ENCODE measurements at regions not wholly inside any gene's neighbourhood (a gene's known extent, or its start where the extent isn't known, plus 50 kb on each side); places are given as distances from the start of the nearest gene placed in this dataset.

DNA sequence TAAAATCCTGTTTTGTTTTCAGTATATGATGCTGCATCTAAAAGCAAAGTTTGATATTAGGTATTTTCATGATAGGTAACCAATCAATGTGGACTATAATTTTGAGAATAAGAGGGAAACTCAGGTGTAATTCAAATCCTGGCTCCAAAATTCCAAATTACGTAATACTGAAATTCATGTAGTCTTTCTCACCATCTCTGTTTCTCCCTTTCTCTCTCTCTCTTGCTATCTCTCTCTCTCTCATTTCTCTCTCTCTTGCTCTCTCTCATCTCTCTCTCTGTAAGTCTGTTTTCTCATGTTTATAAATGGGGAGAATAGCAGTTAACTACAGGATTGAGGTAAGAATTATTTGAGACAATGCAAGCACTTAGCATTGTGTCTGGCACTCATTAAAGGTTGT, 401.1 kb upstream of the TLE4 start:
- FAIRE-seq: no peak
- Histone ChIP-seq H2AK5ac (ENCODE audit: low read depth, low read length) (no peak overlapping the region), H2BK12ac (ENCODE audit: low read depth, low read length) (no peak overlapping the region), H4K91ac (replicated peaks; ENCODE audit: insufficient read length, low read length) (no peak overlapping the region), H3K36me3 (ENCODE audit: control insufficient read depth in 2 of 4, insufficient read depth in 4 of 4, low read length in 3 of 4) (no peaks in the 10 kb centered on the region), H3K9ac (replicated peaks in 1 of 4; ENCODE audit: extremely low read depth in 1 of 4, low read depth in 3 of 4, low read length in 3 of 4) (no peak overlapping the region), H3K79me1 (ENCODE audit: low read depth, low read length) (no peaks in the 10 kb centered on the region), H3K79me2 (ENCODE audit: control insufficient read depth in 1 of 2, insufficient read depth in 2 of 2, low read length in 2 of 2) (no peaks in the 10 kb centered on the region), H3K4me3 (ENCODE audit: extremely low read depth in 1 of 4, insufficient read depth in 2 of 4, low read depth in 3 of 4, low read length in 4 of 4) (no peak overlapping the region), H2BK120ac (replicated peaks; ENCODE audit: low read depth, low read length) (no peak overlapping the region), H3K14ac (ENCODE audit: insufficient read length) (no peak overlapping the region), H4K5ac (ENCODE audit: insufficient read length, low read depth, low read length) (no peak overlapping the region), H3K56ac (replicated peaks; ENCODE audit: insufficient read length, low read depth, low read length) (no peak overlapping the region), H2BK15ac (ENCODE audit: low read length) (no peak overlapping the region), H3K9me3 (ENCODE audit: insufficient read depth in 2 of 2, low read depth in 1 of 2, low read length in 1 of 2) (no peaks in the 10 kb centered on the region), H3K18ac (ENCODE audit: extremely low read depth, low read length) (no peak overlapping the region), H3K27ac (ENCODE audit: low read depth, low read length) (no peak overlapping the region), H3K4me1 (replicated peaks in 1 of 4; ENCODE audit: control insufficient read depth in 3 of 4, insufficient read depth in 4 of 4, low read length in 3 of 4) (no peaks in the 10 kb centered on the region), H2BK20ac (ENCODE audit: low read length) (no peak overlapping the region), H4K8ac (ENCODE audit: extremely low read depth, insufficient read depth, low read length) (no peak overlapping the region), H3K4me2 (ENCODE audit: insufficient read depth in 1 of 2, low read depth in 2 of 2, low read length in 2 of 2) (no peak overlapping the region), H2AFZ (ENCODE audit: low read length) (no peak overlapping the region), H3K4ac (replicated peaks; ENCODE audit: insufficient read length, low read depth, low read length) (no peak overlapping the region), H4K20me1 (replicated peaks in 1 of 2; ENCODE audit: control insufficient read depth in 1 of 2, insufficient read depth in 2 of 2, low read length in 2 of 2) (no peaks in the 10 kb centered on the region), H3K23ac (ENCODE audit: insufficient read length) (no peak overlapping the region), H2BK5ac (ENCODE audit: low read depth, low read length) (no peak overlapping the region), H3K23me2 (ENCODE audit: low read depth, low read length) (no peaks in the 10 kb centered on the region; the same call in 1 of the 2 replicates), H3K27me3 (replicated peaks in 1 of 4; ENCODE audit: control insufficient read depth in 3 of 4, extremely low read depth in 1 of 4, insufficient read depth in 3 of 4, low read length in 3 of 4) (no peaks in the 10 kb centered on the region)
- DNase-seq (ENCODE audit: low read depth in 1 of 2, low spot score in 2 of 2): no peak
- ChIA-PET CTCF (ENCODE audit: partially characterized antibody) (no interaction called here), POLR2A (ENCODE audit: partially characterized antibody) (no interaction called here)
- 94% methylated on average over 1 of the region's 1 CpG; no CpG with 5 or more reads in 1 of the 2 experiments for WGBS, 2 experiments (ENCODE audit: extremely low coverage in 1 of 2, insufficient coverage in 1 of 2, insufficient read length in 1 of 2, insufficient replicate concordance in 2 of 2, low coverage in 1 of 2, low lambda C conversion rate in 2 of 2, missing lambda C conversion rate in 1 of 2)
- TF ChIP-seq NRF1 (IDR thresholded peaks at IDR 0.05; ENCODE audit: low read depth, low read length): no peak
- TF ChIP-seq CTCF (IDR thresholded peaks at IDR 0.05; ENCODE audit: control extremely low read depth in 1 of 3, insufficient read depth in 1 of 3, low read depth in 1 of 3, low read length in 3 of 3): no peak
- no peak for TF ChIP-seq BCL11A (IDR thresholded peaks at IDR 0.05; ENCODE audit: low read depth in 2 of 2, low read length in 2 of 2)
- TF ChIP-seq NANOG (IDR thresholded peaks at IDR 0.05; ENCODE audit: insufficient read depth, low read depth, low read length, poor library complexity, severe bottlenecking): no peak
- no peak for TF ChIP-seq MAFK (IDR thresholded peaks at IDR 0.05; ENCODE audit: low read depth, low read length)
- no peak for TF ChIP-seq YY1 (IDR thresholded peaks at IDR 0.05; ENCODE audit: low read depth, low read length)
- no peak for TF ChIP-seq CTBP2 (IDR thresholded peaks at IDR 0.05; ENCODE audit: borderline replicate concordance, insufficient read depth, insufficient read length, low read length)
- TF ChIP-seq JUND (IDR thresholded peaks at IDR 0.05; ENCODE audit: low read length): no peak
- TF ChIP-seq SP1 (IDR thresholded peaks at IDR 0.05; ENCODE audit: low read depth, low read length): no peak
- no peak for TF ChIP-seq POLR2A (IDR thresholded peaks at IDR 0.05; ENCODE audit: control extremely low read depth in 1 of 2, low read depth in 2 of 2, low read length in 2 of 2)
- no peak for TF ChIP-seq PHF8 (conservative IDR thresholded peaks at IDR 0.05; ENCODE audit: low read depth, low read length)
- no peak for TF ChIP-seq JUN (IDR thresholded peaks at IDR 0.05; ENCODE audit: low read depth, low read length)
- no peak for TF ChIP-seq CEBPB (IDR thresholded peaks at IDR 0.05; ENCODE audit: low read depth, low read length)
